Breast epithelium (tissue), 4 donors: ENCODE measurements at regions not wholly inside any gene's neighbourhood (a gene's known extent, or its start where the extent isn't known, plus 50 kb on each side); places are given as distances from the start of the nearest gene placed in this dataset.

Source experiments
- DNase-seq, 2 donors: peaks; one replicate each; pipeline ENCODE4 v3.0.0-alpha.2; 2019; ENCODE audit warnings: low spot score in 2 of 2
- H3K27ac ChIP-seq, 2 donors: fragments of 200-600 bp; sonication (generic) in 1 of 2; one replicate each; pipeline ENCODE4 v1.5.1; 2016 to 2019; ENCODE audit warnings: mild to moderate bottlenecking in 1 of 2
- H3K27me3 ChIP-seq, 2 donors: fragments of 200-600 bp; sonication (generic) in 1 of 2; one replicate each; pipeline versions ENCODE4 v1.5.1 to v1.6.0; 2017 to 2019; ENCODE audit warnings: control low read depth in 1 of 2, mild to moderate bottlenecking in 1 of 2
- H3K36me3 ChIP-seq: fragments of 200-600 bp; one replicate; pipeline ENCODE4 v1.5.1; 2019
- H3K4me1 ChIP-seq, 2 donors: fragments of 200-600 bp; sonication (generic); one replicate each; pipeline ENCODE4 v1.5.1; 2016 to 2019; ENCODE audit warnings: control low read depth in 1 of 2
- H3K4me3 ChIP-seq, 3 donors: fragments of 200-600 bp; sonication (generic); 1 replicate in 2 of 3; 2 replicates in 1 of 3; pipeline ENCODE4 v1.5.1; 2016 to 2019; ENCODE audit warnings: mild to moderate bottlenecking in 3 of 3, moderate library complexity in 2 of 3
- H3K9me3 ChIP-seq, 2 donors: fragments of 200-600 bp; sonication (generic) in 1 of 2; one replicate each; pipeline ENCODE4 v1.5.1; 2016 to 2019; ENCODE audit warnings: control low read depth in 1 of 2
- CTCF ChIP-seq, 3 donors: fragments of 450-650 bp; IDR thresholded peaks; one replicate each; pipeline ENCODE4 v1.5.1; 2016 to 2017; ENCODE audit warnings: antibody characterized with exemption in 3 of 3, mild to moderate bottlenecking in 3 of 3, moderate library complexity in 3 of 3
- POLR2A ChIP-seq: fragments of 450-650 bp; IDR thresholded peaks from one replicate; pipeline ENCODE4 v1.6.1; 2016; ENCODE audit warnings: antibody characterized with exemption, mild to moderate bottlenecking, moderate library complexity
- POLR2AphosphoS5 ChIP-seq, 3 donors: sonication (generic); formaldehyde crosslinking; IDR thresholded peaks; one replicate each; pipeline ENCODE4 v1.6.1; 2017; ENCODE audit warnings: antibody characterized with exemption in 3 of 3
- intact Hi-C: fragments of 100-400 bp; cut with DNase I; formaldehyde crosslinking; loops from one replicate; pipeline ENCODE4 v1.15.1; 2023; ENCODE audit warnings: low total_unique reads

GRCh38 chr11:91922846-91923245 lies 301.8 kb upstream of the FAT3 start:
- no peak overlapping the region for H3K4me3 ChIP-seq
- H3K27me3 ChIP-seq, result no peaks in the 10 kb centered on the region
- intact Hi-C loops, result no loop called here
- no peaks in the 10 kb centered on the region for H3K9me3 ChIP-seq
- no peak for DNase-seq
- TF ChIP-seq POLR2AphosphoS5 (IDR thresholded peaks at IDR 0.05) (no peak), POLR2A (no peak), CTCF (IDR thresholded peaks at IDR 0.05) (no peak)
- no peaks in the 10 kb centered on the region for H3K36me3 ChIP-seq
- no peaks in the 10 kb centered on the region for H3K4me1 ChIP-seq
- H3K27ac ChIP-seq, result no peak overlapping the region

- Histone ChIP-seq H3K27ac (no peak overlapping the region), H3K4me1 (no peaks in the 10 kb centered on the region), H3K4me3 (no peak overlapping the region), H3K27me3 (no peaks in the 10 kb centered on the region), H3K36me3 (no peaks in the 10 kb centered on the region), H3K9me3 (no peaks in the 10 kb centered on the region)
- TF ChIP-seq CTCF (IDR thresholded peaks at IDR 0.05) (no peak), POLR2AphosphoS5 (IDR thresholded peaks at IDR 0.05) (no peak), POLR2A (no peak)
- intact Hi-C loops, result no loop called here
- DNase-seq, result no peak
Observed at GRCh38 chr11:91921974-91922373, 302.6 kb upstream of the FAT3 start.

- intact Hi-C loops, result no loop called here
- Histone ChIP-seq H3K36me3 (no peaks in the 10 kb centered on the region), H3K27me3 (no peaks in the 10 kb centered on the region), H3K4me3 (no peak overlapping the region), H3K4me1 (no peaks in the 10 kb centered on the region), H3K9me3 (no peaks in the 10 kb centered on the region), H3K27ac (no peak overlapping the region)
- DNase-seq, result no peak
- TF ChIP-seq POLR2AphosphoS5 (IDR thresholded peaks at IDR 0.05) (no peak), CTCF (IDR thresholded peaks at IDR 0.05) (no peak), POLR2A (no peak)
Observed at GRCh38 chr11:91913407-91913806, 311.2 kb upstream of the FAT3 start.

- no peaks in the 10 kb centered on the region for H3K27me3 ChIP-seq
- no peak for TF ChIP-seq POLR2AphosphoS5 (IDR thresholded peaks at IDR 0.05)
- no peaks in the 10 kb centered on the region for H3K36me3 ChIP-seq
- H3K27ac ChIP-seq, result no peak overlapping the region
- no peaks in the 10 kb centered on the region for H3K9me3 ChIP-seq
- intact Hi-C loops, result no loop called here
- H3K4me3 ChIP-seq, result no peak overlapping the region
- no peaks in the 10 kb centered on the region for H3K4me1 ChIP-seq
- DNase-seq, result no peak
Observed at GRCh38 chr11:91912322-91912721, 312.3 kb upstream of the FAT3 start.

GRCh38 chr11:91906871-91907624 lies 317.6 kb upstream of the FAT3 start:
- H3K27ac ChIP-seq, result no peak overlapping the region
- no peak overlapping the region for H3K4me3 ChIP-seq
- no peaks in the 10 kb centered on the region for H3K9me3 ChIP-seq
- H3K27me3 ChIP-seq, result no peaks in the 10 kb centered on the region
- TF ChIP-seq POLR2A, result no peak
- TF ChIP-seq CTCF (IDR thresholded peaks at IDR 0.05), result no peak
- TF ChIP-seq POLR2AphosphoS5 (IDR thresholded peaks at IDR 0.05), result no peak
- no peaks in the 10 kb centered on the region for H3K4me1 ChIP-seq
- H3K36me3 ChIP-seq, result no peaks in the 10 kb centered on the region
- intact Hi-C loops, result no loop called here
- no peak for DNase-seq
